ENCODE measurements at regions not wholly inside any gene's neighbourhood (a gene's known extent, or its start where the extent isn't known, plus 50 kb on each side); places are given as distances from the start of the nearest gene placed in this dataset.

GRCh38 chr3:24846286-24846860 lies 351.7 kb upstream of the THRB start:
- TF ChIP-seq CTCF (conservative IDR thresholded peaks at IDR 0.05) (no peak), EZH2 (IDR thresholded peaks at IDR 0.05; ENCODE audit: low read depth) (no peak)

All from PC-9 (cell line).